ENCODE measurements at regions not wholly inside any gene's neighbourhood (a gene's known extent, or its start where the extent isn't known, plus 50 kb on each side); places are given as distances from the start of the nearest gene placed in this dataset.

- TF ChIP-seq CTCF (IDR thresholded peaks at IDR 0.05) (no peak), POLR2A (IDR thresholded peaks at IDR 0.05) (no peak)
Observed at GRCh38 chr4:81990898-81991297, 382.9 kb downstream of the HNRNPD start.

Measured in esophagus squamous epithelium (tissue), 4 donors.